CD14-positive monocyte (primary cell): ENCODE measurements at regions not wholly inside any gene's neighbourhood (a gene's known extent, or its start where the extent isn't known, plus 50 kb on each side); places are given as distances from the start of the nearest gene placed in this dataset.

ENCODE experiments used
- DNase-seq, 3 donors: peaks; one replicate each; pipeline ENCODE4 v3.0.0-alpha.2; 2011 to 2022
- H2AFZ ChIP-seq: 2 replicates; pipeline ENCODE4 v1.6.0; 2012; ENCODE audit warnings: mild to moderate bottlenecking, low read depth, low read length, inconsistent platforms; ENCODE audit not compliant: insufficient read depth, poor library complexity, severe bottlenecking
- H3K27ac ChIP-seq, 2 donors: 1 replicate in 1 of 2; 2 replicates in 1 of 2; pipeline ENCODE4 v1.5.1; 2012 to 2013; ENCODE audit warnings: low read length in 2 of 2, control low read depth in 1 of 2, inconsistent platforms in 1 of 2, low read depth in 1 of 2, mild to moderate bottlenecking in 1 of 2
- H3K27me3 ChIP-seq, 2 donors: one replicate each; pipeline versions ENCODE4 v1.6.0 to v1.6.1; 2011 to 2013; ENCODE audit warnings: low read length in 2 of 2; ENCODE audit not compliant: control insufficient read depth in 2 of 2, insufficient read depth in 2 of 2
- H3K36me3 ChIP-seq, 2 donors: replicated peaks in 1 of 2; 1 replicate in 1 of 2; 2 replicates in 1 of 2; pipeline versions ENCODE4 v1.5.1 to v1.6.1; 2012 to 2013; ENCODE audit warnings: low read length in 2 of 2, control low read depth in 1 of 2, inconsistent platforms in 1 of 2, mild to moderate bottlenecking in 1 of 2; ENCODE audit not compliant: insufficient read depth in 2 of 2, control insufficient read depth in 1 of 2
- H3K4me1 ChIP-seq, 2 donors: 1 replicate in 1 of 2; 2 replicates in 1 of 2; pipeline versions ENCODE4 v1.5.1 to v1.6.1; 2012 to 2013; ENCODE audit warnings: low read length in 2 of 2, control low read depth in 1 of 2, inconsistent platforms in 1 of 2, mild to moderate bottlenecking in 1 of 2, moderate library complexity in 1 of 2; ENCODE audit not compliant: insufficient read depth in 2 of 2, control insufficient read depth in 1 of 2
- H3K4me2 ChIP-seq: replicated peaks from 2 replicates; pipeline ENCODE3; 2012; ENCODE audit warnings: low read length, moderate library complexity, mild to moderate bottlenecking; ENCODE audit not compliant: poor library complexity, severe bottlenecking; ENCODE audit errors: extremely low read depth
- H3K4me3 ChIP-seq, 3 experiments: fragments of 200-600 bp in 1 of 3; sonication (generic) in 1 of 3; replicated peaks in 1 of 3; 1 replicate in 2 of 3; 2 replicates in 1 of 3; pipeline ENCODE4 v1.5.1; 2011 to 2013; ENCODE audit warnings: low read length in 3 of 3, mild to moderate bottlenecking in 3 of 3, control low read depth in 2 of 3, low read depth in 2 of 3, inconsistent platforms in 1 of 3, moderate library complexity in 1 of 3
- H3K79me2 ChIP-seq: 2 replicates; pipeline ENCODE4 v1.6.0; 2012; ENCODE audit warnings: mild to moderate bottlenecking, control low read depth, inconsistent platforms, low read length, moderate library complexity; ENCODE audit not compliant: insufficient read depth
- H3K9ac ChIP-seq: 2 replicates; pipeline ENCODE4 v1.6.0; 2017; ENCODE audit warnings: low read length, mild to moderate bottlenecking; ENCODE audit not compliant: insufficient read depth, poor library complexity, severe bottlenecking
- H3K9me3 ChIP-seq, 2 donors: replicated peaks in 1 of 2; 1 replicate in 1 of 2; 2 replicates in 1 of 2; pipeline versions ENCODE4 v1.5.1 to v1.6.1; 2012 to 2013; ENCODE audit warnings: low read length in 2 of 2, control low read depth in 1 of 2; ENCODE audit not compliant: control insufficient read depth in 1 of 2, insufficient read depth in 1 of 2
- H4K20me1 ChIP-seq: 2 replicates; pipeline ENCODE4 v1.6.0; 2012; ENCODE audit warnings: mild to moderate bottlenecking, low read length, control low read depth, moderate library complexity; ENCODE audit not compliant: insufficient read depth
- H3K27ac Mint-ChIP-seq, 7 donors: one replicate each; pipeline ENCODE4 v1.8.0; 2020; ENCODE audit warnings: mild to moderate bottlenecking in 7 of 7, mixed read lengths in 7 of 7, moderate library complexity in 6 of 7, inconsistent platforms in 2 of 7
- H3K27me3 Mint-ChIP-seq, 3 donors: one replicate each; pipeline ENCODE4 v1.8.0; 2021 to 2022; ENCODE audit warnings: low read depth in 3 of 3, mild to moderate bottlenecking in 3 of 3, mixed read lengths in 3 of 3, moderate library complexity in 3 of 3, inconsistent platforms in 1 of 3
- H3K36me3 Mint-ChIP-seq, 2 donors: one replicate each; pipeline ENCODE4 v1.8.0; 2020; ENCODE audit warnings: mixed read lengths in 2 of 2, inconsistent platforms in 1 of 2, mild to moderate bottlenecking in 1 of 2
- H3K4me1 Mint-ChIP-seq: one replicate; pipeline ENCODE4 v1.8.0; 2020; ENCODE audit warnings: mild to moderate bottlenecking, mixed read lengths
- H3K4me3 Mint-ChIP-seq, 2 donors: one replicate each; pipeline ENCODE4 v1.8.0; 2020; ENCODE audit warnings: mild to moderate bottlenecking in 2 of 2, mixed read lengths in 2 of 2, moderate library complexity in 1 of 2
- H3K9me3 Mint-ChIP-seq, 7 donors: one replicate each; pipeline ENCODE4 v1.8.0; 2020 to 2022; ENCODE audit warnings: mixed read lengths in 7 of 7, mild to moderate bottlenecking in 6 of 7, moderate library complexity in 6 of 7, inconsistent platforms in 2 of 7
- CTCF ChIP-seq: fragments of 200-600 bp; IDR thresholded peaks from one replicate; pipeline ENCODE4 v1.8.0; 2022; ENCODE audit warnings: antibody characterized with exemption, mild to moderate bottlenecking
- WGBS: methylation state at CpG from one replicate; pipeline ENCODE4 v1.1.5; 2013; ENCODE audit warnings: missing lambda C conversion rate; ENCODE audit not compliant: insufficient coverage; 5-methylcytosine and 5-hydroxymethylcytosine counted together
- intact Hi-C, 2 donors: fragments of 100-400 bp; cut with micrococcal nuclease; formaldehyde crosslinking; loops; one replicate each; pipeline versions ENCODE4 v1.15.0 to v1.15.1; 2023

DNA sequence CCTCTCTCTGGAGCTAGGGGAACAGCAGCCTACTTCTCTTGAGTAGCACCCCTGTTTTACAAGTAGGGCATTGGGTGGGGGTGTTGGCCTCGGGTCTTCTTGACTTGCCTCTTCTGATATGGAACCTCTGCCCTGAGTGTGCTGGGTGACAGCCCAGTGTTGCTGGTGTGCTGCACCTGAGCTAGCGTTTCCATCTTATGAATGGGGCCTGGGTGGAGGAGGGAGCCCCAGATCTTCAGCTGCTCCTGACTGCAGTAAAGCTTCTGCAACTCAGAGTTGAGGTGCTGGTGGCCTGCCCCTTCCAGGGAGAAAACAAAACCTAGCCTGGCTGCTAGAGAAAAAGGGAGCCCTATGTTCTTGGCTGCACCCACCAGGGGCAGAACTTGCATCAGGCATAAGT, 202.5 kb upstream of the SHH start:
- 95% methylated on average over 2 of the region's 2 CpGs for WGBS
- H3K9me3 Mint-ChIP-seq, result peaks cover 2 to 12% (median 8%) of the 10 kb centered on the region in 7 donors
- H2AFZ ChIP-seq, result no peak overlapping the region
- no peak overlapping the region for H3K9ac ChIP-seq
- H3K27ac Mint-ChIP-seq, result no peak overlapping the region
- TF ChIP-seq CTCF, result no peak
- H3K4me2 ChIP-seq, result no peak overlapping the region
- H3K27me3 ChIP-seq, result no peaks in the 10 kb centered on the region
- no peaks in the 10 kb centered on the region for H3K4me1 Mint-ChIP-seq
- H3K9me3 ChIP-seq, result peaks cover 0 to 3% of the 10 kb centered on the region in 2 donors
- H3K4me1 ChIP-seq, result no peaks in the 10 kb centered on the region
- intact Hi-C loops, result no loop called here
- no peaks in the 10 kb centered on the region for H4K20me1 ChIP-seq
- no peak overlapping the region for H3K4me3 Mint-ChIP-seq
- H3K27me3 Mint-ChIP-seq, result peaks cover under 1 to 7% (median 3%) of the 10 kb centered on the region in 3 donors
- DNase-seq, result no peak
- no peaks in the 10 kb centered on the region for H3K36me3 Mint-ChIP-seq
- no peaks in the 10 kb centered on the region for H3K79me2 ChIP-seq
- no peak overlapping the region for H3K4me3 ChIP-seq
- no peaks in the 10 kb centered on the region for H3K36me3 ChIP-seq
- H3K27ac ChIP-seq, result no peak overlapping the region

- H3K36me3 Mint-ChIP-seq, result no peaks in the 10 kb centered on the region
These were observed 201.9 kb upstream of the SHH start for GRCh38 chr7:156014201-156014600.

More at GRCh38 chr7:156014201-156014600, 201.9 kb upstream of the SHH start:
- no peak overlapping the region for H3K4me3 Mint-ChIP-seq
- H3K36me3 ChIP-seq, result no peaks in the 10 kb centered on the region
- H3K27me3 ChIP-seq, result no peaks in the 10 kb centered on the region
- H3K9ac ChIP-seq, result no peak overlapping the region
- intact Hi-C loops, result no loop called here
- H3K4me1 Mint-ChIP-seq, result no peaks in the 10 kb centered on the region
- H3K27ac Mint-ChIP-seq, result no peak overlapping the region
- H3K9me3 ChIP-seq, result no peaks in the 10 kb centered on the region
- H3K27me3 Mint-ChIP-seq, result peaks cover 2 to 7% (median 3%) of the 10 kb centered on the region in 3 donors
- no peak overlapping the region for H2AFZ ChIP-seq
- H3K4me3 ChIP-seq, result no peak overlapping the region
- H3K9me3 Mint-ChIP-seq, result peaks cover 2 to 11% (median 8%) of the 10 kb centered on the region in 7 donors
- no peak overlapping the region for H3K27ac ChIP-seq
- no peaks in the 10 kb centered on the region for H3K4me1 ChIP-seq
- H3K4me2 ChIP-seq, result no peak overlapping the region
- no peaks in the 10 kb centered on the region for H3K79me2 ChIP-seq
- no peaks in the 10 kb centered on the region for H4K20me1 ChIP-seq
- no peak for TF ChIP-seq CTCF
- DNase-seq, result no peak
